Erythroblast (primary cell): ENCODE measurements at regions not wholly inside any gene's neighbourhood (a gene's known extent, or its start where the extent isn't known, plus 50 kb on each side); places are given as distances from the start of the nearest gene placed in this dataset.

ENCODE experiments used
- GATA1 ChIP-seq: IDR thresholded peaks from 2 replicates; pipeline ENCODE4 v1.6.1; 2011; ENCODE audit warnings: low read depth, mild to moderate bottlenecking, control low read depth, low read length, moderate library complexity
- POLR2A ChIP-seq: IDR thresholded peaks from 2 replicates; pipeline ENCODE4 v1.6.1; 2011; ENCODE audit warnings: mild to moderate bottlenecking, low read length

DNA sequence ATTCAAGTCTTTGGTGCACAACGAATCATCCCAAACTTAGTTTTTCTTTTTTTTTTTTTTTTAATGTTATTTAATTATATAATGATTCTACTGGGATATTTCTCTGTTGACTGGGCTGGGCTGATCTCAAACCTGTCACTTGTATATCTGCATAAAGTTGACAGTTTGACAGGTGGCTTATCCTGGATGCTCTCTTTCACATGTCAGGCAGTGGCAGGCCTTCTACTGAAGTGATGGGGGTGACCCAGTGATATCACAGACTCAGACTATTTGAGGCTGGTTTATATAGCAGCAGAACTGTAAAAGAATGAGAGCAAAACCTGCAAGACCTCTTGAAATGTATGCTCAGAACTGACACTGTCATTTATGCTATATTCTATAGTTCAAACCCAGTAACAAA, 1813.5 kb upstream of the CDH6 start:
- TF ChIP-seq POLR2A (no peak), GATA1 (no peak)
